Mesenchymal stem cell (in vitro differentiated cells and primary cell): ENCODE measurements at regions not wholly inside any gene's neighbourhood (a gene's known extent, or its start where the extent isn't known, plus 50 kb on each side); places are given as distances from the start of the nearest gene placed in this dataset.
A peak's percentile ranks its signal among the peaks of the same experiment; 100 is the strongest.

Experiments used
- DNase-seq: peaks from one replicate; pipeline ENCODE4 v3.0.0-alpha.2; 2013
- H2AFZ ChIP-seq: one replicate; pipeline ENCODE4 v1.6.1; 2013; ENCODE audit warnings: low read depth, mild to moderate bottlenecking, control low read depth, inconsistent platforms, low read length, moderate library complexity
- H2AK5ac ChIP-seq: 2 replicates; pipeline ENCODE4 v1.6.1; 2013; ENCODE audit warnings: low read length, moderate library complexity, mild to moderate bottlenecking, inconsistent platforms; ENCODE audit not compliant: severe bottlenecking
- H2BK120ac ChIP-seq: one replicate; pipeline ENCODE4 v1.6.1; 2013; ENCODE audit warnings: low read depth, mild to moderate bottlenecking, inconsistent platforms, low read length, moderate library complexity
- H2BK12ac ChIP-seq, 2 experiments: one replicate each; pipeline ENCODE4 v1.6.1; 2013; ENCODE audit warnings: inconsistent platforms in 2 of 2, low read length in 2 of 2, mild to moderate bottlenecking in 2 of 2, moderate library complexity in 2 of 2, control low read depth in 1 of 2
- H2BK15ac ChIP-seq: one replicate; pipeline ENCODE4 v1.6.1; 2013; ENCODE audit warnings: mild to moderate bottlenecking, low read depth, inconsistent platforms; ENCODE audit not compliant: poor library complexity, severe bottlenecking
- H2BK5ac ChIP-seq: 2 replicates; pipeline ENCODE4 v1.6.1; 2013; ENCODE audit warnings: low read depth, mild to moderate bottlenecking, low read length, control low read depth, inconsistent platforms; ENCODE audit not compliant: poor library complexity, severe bottlenecking
- H3K14ac ChIP-seq, 2 experiments: one replicate each; pipeline ENCODE4 v1.6.1; 2013; ENCODE audit warnings: inconsistent platforms in 2 of 2, low read length in 2 of 2, control low read depth in 1 of 2, mild to moderate bottlenecking in 1 of 2, moderate library complexity in 1 of 2
- H3K18ac ChIP-seq, 2 experiments: one replicate each; pipeline ENCODE4 v1.6.1; 2013; ENCODE audit warnings: inconsistent platforms in 2 of 2, low read length in 2 of 2, control low read depth in 1 of 2, low read depth in 1 of 2, mild to moderate bottlenecking in 1 of 2
- H3K23ac ChIP-seq, 2 experiments: one replicate each; pipeline ENCODE4 v1.6.1; 2013; ENCODE audit warnings: inconsistent platforms in 2 of 2, low read length in 2 of 2, mild to moderate bottlenecking in 2 of 2, moderate library complexity in 2 of 2, control low read depth in 1 of 2
- H3K27ac ChIP-seq: 2 replicates; pipeline ENCODE4 v1.5.1; 2013; ENCODE audit warnings: mild to moderate bottlenecking, moderate library complexity, low read length, control low read depth, inconsistent platforms; ENCODE audit not compliant: poor library complexity, severe bottlenecking
- H3K27me3 ChIP-seq, 2 experiments: 2 replicates each; pipeline versions ENCODE4 v1.6.1 to v1.7.0; 2013; ENCODE audit warnings: low read length in 2 of 2, mild to moderate bottlenecking in 2 of 2, moderate library complexity in 2 of 2, control low read depth in 1 of 2, inconsistent platforms in 1 of 2; ENCODE audit not compliant: control insufficient read depth in 1 of 2, insufficient read depth in 1 of 2
- H3K36me3 ChIP-seq, 2 experiments: 2 replicates each; pipeline versions ENCODE4 v1.6.1 to v1.7.0; 2013; ENCODE audit warnings: low read length in 2 of 2, control low read depth in 1 of 2, inconsistent platforms in 1 of 2, low read depth in 1 of 2, mild to moderate bottlenecking in 1 of 2; ENCODE audit not compliant: insufficient read depth in 2 of 2, control insufficient read depth in 1 of 2
- H3K4ac ChIP-seq, 2 experiments: one replicate each; pipeline ENCODE4 v1.6.1; 2013; ENCODE audit warnings: inconsistent platforms in 2 of 2, low read length in 2 of 2, mild to moderate bottlenecking in 2 of 2, moderate library complexity in 2 of 2, control low read depth in 1 of 2, low read depth in 1 of 2
- H3K4me1 ChIP-seq: 2 replicates; pipeline ENCODE4 v1.6.1; 2013; ENCODE audit warnings: low read depth, low read length, control low read depth; ENCODE audit not compliant: control insufficient read depth, insufficient read depth
- H3K4me2 ChIP-seq: 2 replicates; pipeline ENCODE4 v1.6.1; 2013; ENCODE audit warnings: low read length, mild to moderate bottlenecking, inconsistent platforms; ENCODE audit not compliant: poor library complexity, severe bottlenecking
- H3K4me3 ChIP-seq, 2 experiments: 2 replicates each; pipeline versions ENCODE4 v1.5.1 to v1.7.0; 2013; ENCODE audit warnings: low read length in 2 of 2, mild to moderate bottlenecking in 2 of 2, control low read depth in 1 of 2, low read depth in 1 of 2; ENCODE audit not compliant: insufficient read depth in 1 of 2
- H3K79me1 ChIP-seq: replicated peaks from 2 replicates; pipeline ENCODE4 v1.6.1; 2013; ENCODE audit warnings: mild to moderate bottlenecking, control low read depth, low read length, inconsistent platforms; ENCODE audit not compliant: poor library complexity, severe bottlenecking
- H3K9ac ChIP-seq: 2 replicates; pipeline ENCODE4 v1.7.0; 2013; ENCODE audit warnings: mild to moderate bottlenecking, low read length, moderate library complexity
- H3K9me3 ChIP-seq: 2 replicates; pipeline ENCODE4 v1.7.0; 2013; ENCODE audit warnings: mild to moderate bottlenecking, low read length; ENCODE audit not compliant: control insufficient read depth
- H4K8ac ChIP-seq: one replicate; pipeline ENCODE4 v1.6.1; 2013; ENCODE audit warnings: inconsistent platforms, mild to moderate bottlenecking, low read length, moderate library complexity
- H4K91ac ChIP-seq: one replicate; pipeline ENCODE4 v1.6.1; 2013; ENCODE audit warnings: mild to moderate bottlenecking, low read length, inconsistent platforms
- WGBS: methylation state at CpG from one replicate; pipeline ENCODE4 v1.1.7; 2013; ENCODE audit warnings: mixed read lengths; 5-methylcytosine and 5-hydroxymethylcytosine counted together

DNA sequence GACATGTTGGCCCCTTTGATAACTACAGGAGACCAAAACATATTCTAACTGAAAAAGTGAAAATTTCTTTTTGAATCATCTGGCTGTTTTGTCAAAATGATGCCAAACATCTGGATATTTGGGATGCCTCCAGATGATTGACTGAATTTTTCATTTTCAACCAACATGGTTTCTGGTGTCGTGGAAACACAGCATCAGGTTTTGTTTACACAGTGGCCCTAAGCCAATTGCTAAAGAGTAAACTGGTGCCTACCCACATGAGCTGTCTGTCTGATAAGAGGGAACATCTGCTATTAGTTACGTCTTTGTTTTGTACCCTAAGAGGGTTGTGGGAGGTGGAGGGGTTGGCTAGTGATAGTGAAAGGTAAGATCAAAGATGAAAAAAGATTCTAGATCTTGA is 204.8 kb downstream of the KCNK2 start:
- no peak overlapping the region for H2AFZ ChIP-seq
- H2BK5ac ChIP-seq: no peak overlapping the region
- no peak overlapping the region for H3K18ac ChIP-seq
- H3K4ac ChIP-seq: no peak overlapping the region
- no peak overlapping the region for H2BK120ac ChIP-seq
- H3K79me1 ChIP-seq: no peaks in the 10 kb centered on the region
- H2AK5ac ChIP-seq: no peak overlapping the region
- H2BK12ac ChIP-seq: peak overlapping the region in 1 of 2 experiments; percentile 73
- 58% methylated on average over 2 of the region's 2 CpGs for WGBS
- H3K9me3 ChIP-seq: no peaks in the 10 kb centered on the region
- no peaks in the 10 kb centered on the region for H3K36me3 ChIP-seq
- no peak overlapping the region for H3K23ac ChIP-seq
- DNase-seq: no peak
- H4K91ac ChIP-seq: no peak overlapping the region
- no peak overlapping the region for H3K27ac ChIP-seq
- H3K27me3 ChIP-seq: no peaks in the 10 kb centered on the region
- H3K4me1 ChIP-seq: no peaks in the 10 kb centered on the region
- no peak overlapping the region for H3K9ac ChIP-seq
- H2BK15ac ChIP-seq: no peak overlapping the region
- H3K14ac ChIP-seq: no peak overlapping the region
- no peak overlapping the region for H4K8ac ChIP-seq
- H3K4me2 ChIP-seq: no peak overlapping the region
- no peak overlapping the region for H3K4me3 ChIP-seq

GRCh38 chr1:215290018-215290417 is 207.5 kb downstream of the KCNK2 start:
- Histone ChIP-seq H4K8ac (no peak overlapping the region), H3K27me3 (no peaks in the 10 kb centered on the region), H3K79me1 (no peaks in the 10 kb centered on the region), H3K14ac (no peak overlapping the region), H2BK15ac (no peak overlapping the region), H3K4ac (no peak overlapping the region), H2BK120ac (no peak overlapping the region), H2BK5ac (no peak overlapping the region), H3K18ac (no peak overlapping the region), H3K36me3 (no peaks in the 10 kb centered on the region), H3K4me3 (no peak overlapping the region), H3K23ac (no peak overlapping the region), H3K27ac (no peak overlapping the region), H2AFZ (no peak overlapping the region), H4K91ac (no peak overlapping the region), H3K4me2 (no peak overlapping the region), H3K9ac (no peak overlapping the region), H2BK12ac (no peak overlapping the region), H3K4me1 (no peaks in the 10 kb centered on the region), H2AK5ac (no peak overlapping the region), H3K9me3 (peaks cover 26% of the 10 kb centered on the region)
- no peak for DNase-seq

DNA sequence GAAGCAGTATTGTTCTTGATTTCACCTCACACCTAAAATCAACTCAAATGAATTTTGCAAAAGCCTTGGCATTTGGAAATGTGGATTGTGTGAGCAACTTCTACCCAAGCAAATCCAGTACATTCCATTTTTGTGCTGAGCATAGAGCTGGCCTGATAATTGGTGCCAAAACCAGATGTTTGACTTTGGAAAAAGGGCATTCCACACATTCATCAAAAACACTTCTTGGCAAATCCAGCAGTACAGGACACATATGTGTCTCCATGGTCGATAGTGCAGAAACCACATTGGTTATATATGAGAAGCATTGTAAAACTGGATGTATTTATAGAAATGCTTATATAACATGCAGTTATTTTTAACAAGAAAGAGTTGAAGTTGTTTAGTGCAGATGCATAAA is 210.4 kb downstream of the KCNK2 start:
- Histone ChIP-seq H3K23ac (no peak overlapping the region), H3K9me3 (peaks cover 34% of the 10 kb centered on the region), H4K91ac (no peak overlapping the region), H3K79me1 (no peaks in the 10 kb centered on the region), H2AFZ (no peak overlapping the region), H3K4me1 (no peaks in the 10 kb centered on the region), H3K9ac (no peak overlapping the region), H3K4me2 (no peak overlapping the region), H2AK5ac (no peak overlapping the region), H3K36me3 (no peaks in the 10 kb centered on the region), H3K4ac (no peak overlapping the region), H3K27ac (no peak overlapping the region), H4K8ac (no peak overlapping the region), H2BK5ac (no peak overlapping the region), H3K14ac (no peak overlapping the region), H3K27me3 (no peaks in the 10 kb centered on the region), H2BK120ac (no peak overlapping the region), H3K4me3 (no peak overlapping the region), H3K18ac (no peak overlapping the region), H2BK12ac (no peak overlapping the region), H2BK15ac (no peak overlapping the region)
- no peak for DNase-seq
- no CpG with 5 or more reads among the region's 1 CpG for WGBS

- DNase-seq: no peak
- Histone ChIP-seq H3K23ac (no peak overlapping the region), H2BK15ac (no peak overlapping the region), H2BK120ac (no peak overlapping the region), H3K4ac (no peak overlapping the region), H3K9me3 (no peaks in the 10 kb centered on the region), H2AK5ac (no peak overlapping the region), H3K36me3 (no peaks in the 10 kb centered on the region), H3K27ac (no peak overlapping the region), H3K4me2 (no peak overlapping the region), H3K14ac (no peak overlapping the region), H3K18ac (no peak overlapping the region), H3K79me1 (no peaks in the 10 kb centered on the region), H2BK12ac (no peak overlapping the region), H3K4me3 (no peak overlapping the region), H4K8ac (no peak overlapping the region), H2BK5ac (no peak overlapping the region), H3K4me1 (no peaks in the 10 kb centered on the region), H4K91ac (no peak overlapping the region), H3K9ac (no peak overlapping the region), H2AFZ (no peak overlapping the region), H3K27me3 (no peaks in the 10 kb centered on the region)
- WGBS: 96% methylated on average over 2 of the region's 2 CpGs
These were observed 223.9 kb downstream of the KCNK2 start for GRCh38 chr1:215306426-215306825.
